RPMI7951 (cell line): ENCODE measurements at regions not wholly inside any gene's neighbourhood (a gene's known extent, or its start where the extent isn't known, plus 50 kb on each side); places are given as distances from the start of the nearest gene placed in this dataset.
"Not testable (repeated sequence)": the region's sequence is repeated elsewhere in the genome, so short reads cannot be mapped to it uniquely, and the experiment has no call there.

Source experiments
- DNase-seq: peaks from one replicate; pipeline ENCODE4 v3.0.0-alpha.2; 2012; ENCODE audit warnings: low read depth

- no peak for DNase-seq
Measured at GRCh38 chr2:89797320-89798038, 1106.0 kb downstream of the RPIA start.

GRCh38 chr2:89801207-89801606 is 1109.7 kb downstream of the RPIA start:
- not testable (repeated sequence) for DNase-seq

- DNase-seq = not testable (repeated sequence)
Measured at GRCh38 chr2:89806363-89806762, 1114.9 kb downstream of the RPIA start.

GRCh38 chr2:89811295-89811694 is 1119.8 kb downstream of the RPIA start:
- DNase-seq = no peak

- DNase-seq = not testable (repeated sequence)
Measured at GRCh38 chr2:89811910-89812309, 1120.4 kb downstream of the RPIA start.

GRCh38 chr2:89814359-89814758 is 1122.9 kb downstream of the RPIA start:
- not testable (repeated sequence) for DNase-seq

- no peak for DNase-seq
Measured at GRCh38 chr2:89818873-89819272, 1127.4 kb downstream of the RPIA start.

GRCh38 chr2:89819809-89820208 is 1128.3 kb downstream of the RPIA start:
- DNase-seq = no peak

GRCh38 chr2:89820248-89820647 is 1128.8 kb downstream of the RPIA start:
- no peak for DNase-seq

GRCh38 chr2:89821455-89821945 is 1130.0 kb downstream of the RPIA start:
- DNase-seq = no peak

- not testable (repeated sequence) for DNase-seq
Measured at GRCh38 chr2:89822342-89822741, 1130.9 kb downstream of the RPIA start.

GRCh38 chr2:89823556-89823955 is 1132.1 kb downstream of the RPIA start:
- no peak for DNase-seq

- DNase-seq = no peak
Measured at GRCh38 chr2:89825034-89825433, 1133.6 kb downstream of the RPIA start.

- not testable (repeated sequence) for DNase-seq
Measured at GRCh38 chr2:89826741-89827140, 1135.3 kb downstream of the RPIA start.

- DNase-seq = not testable (repeated sequence)
Measured at GRCh38 chr2:89827829-89828228, 1136.4 kb downstream of the RPIA start.

- DNase-seq = not testable (repeated sequence)
Measured at GRCh38 chr2:89828416-89828815, 1136.9 kb downstream of the RPIA start.

GRCh38 chr2:89828961-89829631 is 1137.6 kb downstream of the RPIA start:
- DNase-seq = not testable (repeated sequence)

GRCh38 chr2:89829828-89830227 is 1138.4 kb downstream of the RPIA start:
- no peak for DNase-seq

GRCh38 chr2:89830341-89831218 is 1139.1 kb downstream of the RPIA start:
- DNase-seq = not testable (repeated sequence)

- no peak for DNase-seq
Measured at GRCh38 chr2:89831641-89832498, 1140.4 kb downstream of the RPIA start.

- DNase-seq = no peak
Measured at GRCh38 chr2:89833116-89833779, 1141.8 kb downstream of the RPIA start.
